GM18498 (cell line): ENCODE measurements at regions not wholly inside any gene's neighbourhood (a gene's known extent, or its start where the extent isn't known, plus 50 kb on each side); places are given as distances from the start of the nearest gene placed in this dataset.

ENCODE experiments used
- ATAC-seq: cut with Tn5 transposase; IDR thresholded peaks from one replicate; pipeline ENCODE4 v1.9.1; 2021; ENCODE audit warnings: mild to moderate bottlenecking, moderate library complexity; ENCODE audit not compliant: unreplicated experiment

DNA sequence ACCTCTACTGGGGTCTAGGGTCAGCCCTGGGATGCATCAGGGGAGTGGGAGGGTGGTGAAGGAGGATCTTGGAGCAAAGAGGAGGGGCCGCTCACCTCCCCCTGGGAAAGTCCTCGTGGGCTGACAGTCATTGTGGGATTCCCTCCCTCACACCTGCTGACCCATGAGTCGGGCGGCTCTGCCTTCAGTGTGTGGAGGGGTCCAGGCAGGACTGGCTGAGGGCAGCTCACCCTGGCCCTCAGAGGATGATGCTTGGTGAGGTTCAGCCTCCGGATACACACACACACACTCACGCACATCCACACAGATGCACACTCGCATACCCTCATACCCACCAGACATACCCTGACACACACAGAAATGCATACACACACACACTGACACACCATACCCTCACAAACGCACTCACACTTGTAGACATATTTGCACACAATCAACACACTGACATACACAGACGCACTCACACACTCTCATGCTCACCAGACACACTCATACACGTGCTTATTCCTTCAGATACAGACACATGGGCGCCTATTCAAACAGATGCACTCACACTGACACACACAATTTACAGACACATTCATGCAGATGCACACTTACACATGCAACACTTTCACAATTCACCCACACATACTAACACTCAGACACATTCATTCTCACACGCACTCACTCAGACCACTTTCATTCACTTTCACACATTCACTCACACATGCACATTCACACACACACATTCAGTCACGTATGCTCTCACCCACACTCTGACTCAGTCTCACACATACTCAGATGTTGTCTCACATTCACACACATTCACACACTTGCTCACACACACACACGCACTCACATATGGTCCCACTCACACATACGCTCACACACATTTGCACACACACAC, 105.1 kb upstream of the RPL38 start:
- no peak for ATAC-seq

DNA sequence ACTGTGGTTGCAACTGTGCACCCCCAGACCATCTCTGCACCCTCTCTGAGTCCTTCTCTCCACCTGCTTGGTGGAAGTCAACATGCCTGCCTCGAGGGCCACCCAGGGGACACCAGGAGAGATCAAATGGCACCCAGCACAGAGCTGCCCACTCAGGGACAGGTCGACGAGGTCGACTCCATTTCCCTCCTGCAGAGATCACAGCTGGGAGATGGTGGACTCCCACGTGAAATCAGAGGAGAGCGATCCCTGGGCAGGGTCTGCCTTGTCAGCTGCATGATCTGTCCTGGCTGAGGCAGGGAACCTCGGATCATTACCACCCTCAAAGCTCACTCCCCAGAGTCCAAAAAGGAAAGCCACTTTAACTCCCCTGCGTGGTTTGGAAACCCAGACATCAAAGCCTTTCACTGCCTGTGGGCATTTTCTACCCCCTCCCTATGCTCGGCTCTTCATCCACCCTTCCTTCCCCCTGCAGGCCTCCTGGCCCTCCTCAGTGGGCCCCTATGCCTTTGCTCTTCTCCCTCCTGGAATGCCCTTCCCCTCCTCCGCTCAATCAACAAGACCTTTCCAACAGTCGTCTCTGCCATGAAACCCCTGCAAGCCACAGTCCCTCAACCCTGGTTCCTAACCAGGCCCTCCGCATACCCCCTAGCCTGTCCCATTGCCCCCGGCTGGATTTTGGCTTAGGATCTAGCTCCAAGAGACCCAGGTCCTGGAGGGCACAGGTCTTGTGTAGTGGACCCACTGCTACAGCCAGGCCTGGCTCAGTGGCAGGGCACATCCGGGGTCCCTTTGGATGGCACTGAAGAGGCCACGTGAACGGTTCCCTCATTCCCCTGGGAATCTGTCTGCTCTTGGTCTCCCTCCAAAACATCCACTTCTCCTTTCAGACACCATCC, 103.8 kb upstream of the RPL38 start:
- no peak for ATAC-seq

DNA sequence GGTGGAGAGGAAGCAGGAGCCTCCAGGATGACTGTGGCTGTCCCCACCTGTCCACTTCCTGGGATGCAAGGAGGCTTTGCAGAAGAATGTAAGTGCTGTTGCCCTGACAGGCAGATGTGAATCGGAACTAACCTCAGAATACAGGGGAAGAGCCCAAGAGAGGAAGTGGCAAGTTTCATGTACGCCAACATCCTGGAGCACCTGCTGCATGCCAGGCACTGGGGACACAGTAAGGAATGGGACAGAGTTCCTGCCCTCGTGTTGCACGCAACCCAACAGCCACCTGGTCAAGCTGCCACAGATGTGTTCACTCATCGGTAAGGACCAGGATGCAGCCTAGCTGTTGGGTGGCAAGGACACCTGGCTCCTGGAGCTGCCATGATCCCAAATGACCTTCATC, 98.6 kb upstream of the RPL38 start:
- ATAC-seq = no peak

DNA sequence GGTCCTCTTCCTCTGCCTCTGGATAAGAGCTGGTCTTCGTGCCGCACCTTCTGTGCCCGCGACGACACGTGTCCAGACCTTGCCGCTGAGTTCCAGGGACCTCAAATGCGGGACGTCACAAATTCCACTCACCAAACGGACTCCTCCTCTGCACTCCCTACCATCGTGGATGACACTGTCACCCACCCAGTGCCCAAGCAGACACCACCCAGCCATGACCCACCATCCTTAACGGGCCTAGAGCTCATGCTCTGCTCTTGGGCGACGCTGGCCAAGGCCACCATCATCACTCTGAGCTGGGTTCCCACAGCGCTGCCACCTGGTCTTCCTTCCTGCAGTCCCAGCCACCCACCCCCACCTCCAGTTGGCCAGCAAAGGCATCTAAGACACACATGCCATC, 96.4 kb upstream of the RPL38 start:
- ATAC-seq = no peak

DNA sequence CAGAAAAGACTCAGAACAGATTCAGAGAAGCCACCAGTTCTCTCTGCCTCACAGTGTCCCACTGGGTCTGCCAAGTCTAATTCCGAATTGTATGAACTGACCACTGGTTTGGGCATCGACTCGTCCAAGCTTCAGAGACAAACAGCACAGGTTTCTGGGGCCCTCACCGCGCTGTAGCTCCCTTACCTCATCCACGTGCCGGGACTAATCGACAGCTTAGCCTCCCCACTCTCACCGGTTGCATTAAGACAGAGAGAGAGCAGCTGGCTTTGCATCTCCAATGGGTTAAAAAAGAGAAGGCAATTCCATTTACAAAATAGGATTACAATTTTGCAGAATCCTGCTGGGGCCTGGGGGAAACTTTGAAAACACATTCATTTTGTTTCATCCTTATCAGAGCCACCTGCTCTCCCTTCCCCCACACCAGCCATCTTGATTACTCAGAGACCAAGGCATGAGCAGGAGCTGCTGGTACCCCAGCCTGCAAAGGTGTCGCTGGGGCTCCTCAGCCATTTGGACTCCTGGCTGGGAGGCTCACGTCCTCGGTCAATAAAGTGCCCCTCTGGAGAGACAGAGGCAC, 95.3 kb upstream of the RPL38 start:
- ATAC-seq = no peak

DNA sequence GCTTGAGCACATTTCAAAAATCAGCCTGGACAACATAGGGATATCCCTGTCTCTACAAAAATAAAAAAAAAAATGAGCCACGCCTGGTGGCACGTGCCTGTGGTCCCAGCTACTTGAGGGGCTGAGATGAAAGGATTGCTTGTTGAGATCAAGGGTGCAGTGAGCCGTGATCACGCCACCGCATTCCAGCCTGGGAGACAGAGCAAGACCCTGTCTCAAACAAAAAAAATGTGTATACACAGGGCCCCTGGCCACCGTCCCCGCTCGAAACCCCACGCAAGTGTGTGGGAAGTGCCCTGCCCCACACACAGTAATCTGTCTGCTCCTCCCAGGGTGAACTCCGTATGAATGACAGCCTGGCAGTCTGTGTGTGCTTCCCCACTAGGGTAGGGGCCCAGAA, 93.0 kb upstream of the RPL38 start:
- ATAC-seq = no peak

DNA sequence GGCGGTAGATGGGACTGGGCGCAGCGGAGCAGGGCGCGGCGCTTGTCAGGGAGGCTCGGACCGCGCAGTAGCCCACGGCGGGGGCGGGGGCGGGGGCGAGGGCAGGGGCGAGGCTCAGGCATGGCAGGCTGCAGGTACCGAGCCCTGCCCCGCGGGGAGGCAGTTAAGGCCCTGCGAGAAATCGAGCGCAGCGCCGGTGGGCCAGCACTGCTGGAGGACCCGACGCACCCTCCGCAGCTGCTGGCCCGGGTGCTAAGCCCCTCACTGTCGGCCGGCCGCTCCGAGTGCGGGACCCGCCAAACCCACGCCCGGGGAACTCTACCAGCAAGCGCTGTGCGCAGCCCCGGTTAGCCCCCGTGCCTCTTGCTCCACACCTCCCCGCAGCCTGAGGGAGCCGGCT, 90.2 kb upstream of the RPL38 start:
- ATAC-seq = no peak

DNA sequence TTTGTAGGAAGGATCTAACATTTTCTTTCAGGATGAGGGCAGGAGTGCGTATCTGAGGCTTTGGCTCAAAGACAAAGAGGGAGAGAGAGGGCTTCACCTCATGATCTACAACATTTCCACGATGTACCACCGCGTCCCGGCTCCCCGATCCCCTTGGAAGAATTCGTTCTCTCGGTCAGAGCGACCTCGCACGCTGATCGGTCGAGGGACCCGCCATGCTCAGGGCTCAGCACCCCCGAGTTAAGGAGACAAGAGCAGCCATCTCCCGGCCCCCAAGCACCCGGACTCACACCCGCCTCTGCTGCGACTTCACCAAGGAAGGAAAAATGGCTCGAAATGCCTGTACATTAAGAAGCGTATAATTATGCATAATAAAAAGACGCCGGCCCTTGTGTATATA, 89.5 kb upstream of the RPL38 start:
- ATAC-seq = no peak

DNA sequence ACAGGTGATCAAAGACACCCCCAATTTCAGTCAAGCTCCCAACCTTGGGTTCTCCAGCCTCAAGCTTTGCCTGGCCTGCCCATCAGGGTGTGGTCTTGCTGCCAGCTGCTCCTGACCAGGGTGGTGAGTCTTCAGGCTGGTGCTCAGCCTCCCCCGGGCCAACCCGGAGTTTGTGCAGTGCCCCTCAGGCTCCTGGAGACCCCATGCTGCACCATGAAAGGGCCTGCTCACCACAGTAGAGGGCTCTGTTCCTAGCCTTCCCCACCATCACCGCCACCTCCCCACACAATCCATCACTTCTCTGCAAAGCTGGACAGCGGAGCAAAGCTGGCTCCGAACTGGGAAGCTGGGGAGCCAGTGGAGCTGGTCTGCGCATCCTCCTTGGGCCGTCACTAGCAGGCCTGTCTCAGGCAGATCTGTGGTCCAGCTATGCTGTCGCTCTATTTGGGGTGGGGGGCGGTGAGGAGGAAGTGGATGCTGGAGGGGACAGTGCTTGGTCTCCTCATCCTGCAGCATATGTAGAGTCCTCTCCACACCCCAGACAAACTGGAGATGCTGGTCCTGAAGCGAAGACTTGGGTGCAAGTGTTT, 88.5 kb upstream of the RPL38 start:
- no peak for ATAC-seq

DNA sequence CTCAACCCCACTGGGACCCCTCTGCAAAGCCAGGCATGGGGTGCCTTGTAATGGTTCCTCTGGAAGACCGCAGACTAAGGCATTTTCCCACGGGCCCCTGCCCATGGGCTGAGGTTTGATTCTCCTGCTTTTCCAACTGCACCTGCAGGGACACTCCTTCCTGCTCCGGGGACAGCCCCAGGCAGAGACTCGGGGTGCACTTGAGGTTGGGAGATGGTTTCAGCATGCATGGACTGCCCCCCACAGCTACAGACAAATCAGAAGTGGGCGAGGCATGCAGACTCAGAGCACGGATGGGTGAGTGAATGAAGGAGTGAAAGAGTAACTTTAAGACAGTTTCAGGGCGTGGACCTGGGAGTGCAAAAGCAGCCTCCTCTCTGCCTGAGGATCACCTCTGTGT, 87.9 kb upstream of the RPL38 start:
- no peak for ATAC-seq

DNA sequence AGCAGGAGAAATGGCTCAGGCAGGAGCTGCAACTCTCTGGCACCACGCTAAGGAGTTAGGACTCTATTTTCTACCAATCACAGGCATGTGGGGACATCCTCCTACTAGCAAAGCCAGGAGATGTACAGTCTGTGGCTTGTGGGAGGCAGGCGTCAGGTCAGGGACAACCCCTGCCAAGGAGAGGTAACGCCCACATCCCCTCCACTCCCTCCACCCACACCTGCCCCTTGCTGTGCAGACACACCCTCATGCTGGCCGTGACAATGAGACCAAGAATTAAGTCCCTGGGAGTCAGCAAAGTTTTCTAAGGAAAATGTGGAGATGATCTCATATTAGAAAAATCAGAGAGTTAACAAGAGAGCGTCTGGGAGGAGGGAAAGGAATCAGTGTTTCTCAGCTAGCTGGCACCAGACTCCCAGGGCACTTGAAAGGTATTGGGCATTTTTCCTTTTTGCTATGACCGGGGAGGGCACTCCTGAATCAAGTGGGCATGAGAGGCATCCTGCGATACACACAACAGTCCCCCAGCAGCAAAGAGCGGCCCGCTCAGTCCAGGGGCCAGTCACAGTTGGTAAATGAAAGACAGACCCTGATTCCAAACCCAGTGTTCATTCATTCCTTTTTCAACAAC, 87.3 kb upstream of the RPL38 start:
- no peak for ATAC-seq

DNA sequence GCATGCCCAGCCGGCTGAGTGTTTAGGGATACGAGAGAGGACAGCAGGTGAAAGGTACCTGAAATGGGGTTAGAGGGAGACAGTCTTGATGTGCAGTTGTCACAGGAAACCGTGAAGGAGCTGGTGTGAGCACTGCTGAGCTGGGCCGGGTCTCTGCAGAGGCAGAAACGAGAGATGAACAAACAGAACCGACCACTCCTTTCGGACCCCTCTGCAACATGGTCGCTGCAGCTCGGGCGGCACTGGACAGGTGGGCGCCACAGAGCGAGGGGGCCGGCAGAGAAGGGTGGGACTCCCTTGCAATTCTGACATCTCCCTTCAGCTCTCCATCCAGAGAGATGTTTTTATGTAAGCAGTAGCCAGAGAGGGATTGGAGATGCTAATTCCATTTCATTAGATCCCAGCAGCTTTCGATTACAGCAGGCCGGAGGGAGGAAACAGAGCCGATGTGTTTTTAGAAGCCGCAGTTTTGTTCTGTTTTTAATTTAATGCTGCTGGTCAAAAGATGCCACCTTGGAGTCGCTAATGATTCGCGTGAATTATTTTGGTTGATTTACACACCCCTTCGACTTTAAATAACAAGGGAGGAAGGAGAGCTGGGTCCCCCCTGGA, 86.3 kb upstream of the RPL38 start:
- no peak for ATAC-seq

DNA sequence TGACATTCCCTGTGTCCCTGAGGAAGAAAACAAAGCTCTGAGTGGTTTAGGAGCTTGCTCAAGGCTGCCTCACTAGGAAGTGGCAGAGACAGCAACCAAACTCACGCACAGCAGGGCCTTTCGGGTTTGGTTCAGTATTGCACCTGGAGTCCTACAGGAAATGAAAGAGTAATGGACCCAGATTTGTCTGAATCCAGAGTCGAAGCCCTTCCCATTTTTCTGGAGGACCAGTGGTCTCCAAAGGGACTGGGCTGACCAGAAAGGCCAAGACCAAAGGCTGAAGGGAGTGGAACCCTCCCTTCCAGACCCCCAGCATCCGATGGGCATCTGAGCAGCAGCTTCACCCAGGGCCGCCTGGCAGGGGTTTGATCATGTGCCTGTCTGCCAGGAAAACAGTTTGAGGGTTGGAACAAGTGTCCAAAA, 85.5 kb upstream of the RPL38 start:
- no peak for ATAC-seq

DNA sequence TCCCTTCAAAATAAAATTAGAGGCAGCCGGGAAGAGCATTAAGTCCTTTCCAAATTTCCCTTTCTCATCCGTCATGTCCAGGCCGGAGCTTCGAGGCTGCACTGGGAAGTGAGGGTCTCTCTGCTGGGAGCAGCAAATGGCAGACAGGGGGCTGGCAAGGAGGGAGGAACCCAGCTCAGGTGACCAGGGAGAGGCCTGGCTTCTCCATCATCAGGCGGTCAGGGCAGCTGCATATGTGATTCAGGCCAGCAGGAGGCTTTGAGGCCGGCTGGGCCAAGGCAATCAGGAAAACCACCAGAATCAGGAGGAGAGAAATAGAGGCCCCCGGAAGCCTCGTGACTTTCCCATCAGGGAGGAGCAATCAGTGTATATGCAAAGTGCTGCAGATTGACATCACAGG, 85.0 kb upstream of the RPL38 start:
- ATAC-seq = no peak

DNA sequence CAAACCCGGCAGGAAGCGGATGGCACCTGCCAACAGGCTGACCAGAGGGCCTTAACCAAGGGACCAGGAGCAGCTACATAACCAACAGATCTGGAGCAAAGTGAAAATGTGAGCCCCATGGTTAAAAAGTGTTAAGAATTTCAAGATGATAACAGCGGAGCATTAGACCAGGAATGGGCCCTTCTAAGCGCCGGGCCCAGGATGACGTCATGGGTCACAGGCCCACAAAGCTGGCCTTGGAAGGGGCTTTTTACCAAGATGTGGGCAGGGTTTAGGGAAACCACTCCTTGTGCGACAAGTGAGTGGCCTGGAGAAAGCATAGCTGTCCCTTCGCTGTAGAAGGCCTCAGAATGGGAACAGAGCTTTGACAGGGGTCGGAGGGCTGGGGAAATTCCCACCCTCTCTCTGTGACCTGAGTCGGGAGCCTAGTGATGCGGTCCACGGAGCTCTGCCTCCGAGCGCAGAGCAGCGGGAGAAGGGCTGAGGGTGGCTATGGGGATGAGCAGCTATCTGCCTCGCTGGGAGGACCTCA, 84.4 kb upstream of the RPL38 start:
- no peak for ATAC-seq

DNA sequence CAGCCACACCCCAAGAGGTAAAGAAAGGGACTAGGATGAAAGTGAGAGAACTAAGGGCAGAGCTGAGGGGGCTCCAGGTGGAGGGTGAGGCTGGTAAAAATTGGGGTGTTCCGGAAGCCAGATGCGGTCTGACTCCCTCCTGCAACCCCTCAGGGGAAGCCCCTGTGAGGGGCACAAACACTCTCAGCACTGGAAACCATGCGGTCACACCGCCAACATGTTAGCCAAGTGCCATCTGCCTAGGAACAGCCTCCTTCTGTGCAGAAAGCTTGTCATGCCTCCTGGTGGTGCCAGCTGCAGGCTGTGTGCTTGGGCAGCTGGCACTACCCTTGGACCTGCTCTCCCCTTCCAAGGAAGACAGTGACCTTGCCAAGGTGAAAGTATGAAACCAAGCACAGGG, 83.5 kb upstream of the RPL38 start:
- no peak for ATAC-seq

DNA sequence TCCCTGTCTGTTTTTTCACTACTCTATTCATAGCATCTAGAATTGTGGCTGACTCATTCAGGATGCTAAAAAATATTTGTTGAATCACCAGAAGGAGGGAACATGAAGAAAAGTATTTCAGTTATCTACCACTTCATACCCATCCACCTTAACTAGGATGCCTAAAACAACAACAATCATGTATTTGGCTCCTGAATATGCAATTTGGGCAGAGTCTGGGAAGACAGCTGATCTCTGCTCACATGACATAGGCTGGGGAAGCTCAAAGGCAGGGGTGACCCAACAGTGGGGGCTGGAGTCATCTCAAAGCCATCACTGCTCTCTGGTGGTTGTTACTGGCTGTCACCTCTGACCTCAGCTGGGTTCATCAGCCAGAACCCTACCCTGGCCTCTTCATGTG, 80.1 kb upstream of the RPL38 start:
- ATAC-seq = no peak

DNA sequence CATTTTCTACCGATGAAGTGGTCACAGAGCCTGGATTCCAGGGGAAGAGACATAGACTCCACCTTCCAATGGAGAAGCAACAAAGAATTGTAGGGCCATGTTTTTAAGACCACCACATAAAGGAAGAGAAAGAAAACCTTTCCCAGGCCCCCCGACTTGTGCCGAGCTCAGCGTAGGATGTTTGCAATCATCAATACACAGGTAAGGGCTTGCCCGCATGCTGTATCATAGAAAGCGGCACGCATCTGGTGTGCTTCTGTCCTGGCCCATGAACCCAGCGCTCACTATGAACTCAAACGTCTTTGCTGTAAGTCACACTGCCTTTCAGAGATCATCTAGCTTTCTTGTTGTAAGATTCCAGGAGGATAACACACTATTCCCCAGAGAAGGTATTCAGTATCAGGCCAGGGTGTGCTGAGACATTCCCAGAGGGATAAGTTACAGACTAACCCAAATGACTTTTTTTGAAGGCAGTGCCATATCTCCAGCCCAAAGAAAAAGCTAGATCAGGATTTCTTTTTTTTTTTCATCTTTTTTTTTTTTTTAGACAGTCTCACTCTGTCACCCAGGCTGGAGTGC, 79.5 kb upstream of the RPL38 start:
- no peak for ATAC-seq

DNA sequence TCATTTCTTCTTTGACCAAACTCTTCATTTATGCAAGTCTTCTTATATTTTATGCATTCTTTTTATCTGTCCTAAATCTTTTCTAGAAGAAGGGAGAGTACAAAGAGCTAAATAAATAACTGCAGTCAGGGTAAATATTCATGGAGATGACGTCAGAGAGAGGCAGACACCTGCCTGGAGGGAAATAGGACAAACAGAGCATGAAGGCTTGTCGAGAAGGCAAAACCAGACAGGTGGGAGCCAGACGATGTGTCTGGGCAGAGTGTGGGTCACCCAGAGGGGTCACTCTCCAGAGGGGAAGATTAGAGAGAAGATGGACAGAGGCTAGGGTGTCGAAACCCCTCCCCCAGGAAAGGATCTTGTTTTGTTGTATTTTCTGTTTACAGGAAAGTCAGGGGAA, 78.3 kb upstream of the RPL38 start:
- no peak for ATAC-seq
